Choroid plexus epithelial cell (primary cell): ENCODE measurements at regions not wholly inside any gene's neighbourhood (a gene's known extent, or its start where the extent isn't known, plus 50 kb on each side); places are given as distances from the start of the nearest gene placed in this dataset.

Experiments
- DNase-seq: peaks from one replicate; pipeline ENCODE4 v3.0.0-alpha.2; 2010; ENCODE audit warnings: low read depth
- H3K4me3 ChIP-seq: 2 replicates; pipeline ENCODE4 v1.5.1; 2011; ENCODE audit warnings: low read depth, mild to moderate bottlenecking, control low read depth, low read length, moderate library complexity
- CTCF ChIP-seq: conservative IDR thresholded peaks from 2 replicates; pipeline ENCODE4 v1.5.1; 2011; ENCODE audit warnings: low read depth, mild to moderate bottlenecking, control low read depth, inconsistent platforms, low read length, moderate library complexity

- no peak for TF ChIP-seq CTCF
These were observed 612.2 kb upstream of the MKI67 start for GRCh38 chr10:128738386-128738915.

GRCh38 chr10:128739930-128740329 is 613.7 kb upstream of the MKI67 start:
- DNase-seq: no peak
- TF ChIP-seq CTCF: no peak
- no peak overlapping the region for H3K4me3 ChIP-seq

More at GRCh38 chr10:128738386-128738915, 612.2 kb upstream of the MKI67 start:
- no peak overlapping the region for H3K4me3 ChIP-seq
- DNase-seq: no peak

- H3K4me3 ChIP-seq: no peak overlapping the region
These were observed 615.0 kb upstream of the MKI67 start for GRCh38 chr10:128741180-128741579.

GRCh38 chr10:128741680-128742079 is 615.5 kb upstream of the MKI67 start:
- no peak for TF ChIP-seq CTCF
- DNase-seq: no peak
- no peak overlapping the region for H3K4me3 ChIP-seq

More at GRCh38 chr10:128741180-128741579, 615.0 kb upstream of the MKI67 start:
- no peak for DNase-seq
- no peak for TF ChIP-seq CTCF

GRCh38 chr10:128744092-128744491 is 617.9 kb upstream of the MKI67 start:
- no peak overlapping the region for H3K4me3 ChIP-seq
- no peak for TF ChIP-seq CTCF
- no peak for DNase-seq

GRCh38 chr10:128744811-128745305 is 618.6 kb upstream of the MKI67 start:
- no peak overlapping the region for H3K4me3 ChIP-seq
- TF ChIP-seq CTCF: no peak
- DNase-seq: no peak
